ENCODE measurements at regions not wholly inside any gene's neighbourhood (a gene's known extent, or its start where the extent isn't known, plus 50 kb on each side); places are given as distances from the start of the nearest gene placed in this dataset.

DNA sequence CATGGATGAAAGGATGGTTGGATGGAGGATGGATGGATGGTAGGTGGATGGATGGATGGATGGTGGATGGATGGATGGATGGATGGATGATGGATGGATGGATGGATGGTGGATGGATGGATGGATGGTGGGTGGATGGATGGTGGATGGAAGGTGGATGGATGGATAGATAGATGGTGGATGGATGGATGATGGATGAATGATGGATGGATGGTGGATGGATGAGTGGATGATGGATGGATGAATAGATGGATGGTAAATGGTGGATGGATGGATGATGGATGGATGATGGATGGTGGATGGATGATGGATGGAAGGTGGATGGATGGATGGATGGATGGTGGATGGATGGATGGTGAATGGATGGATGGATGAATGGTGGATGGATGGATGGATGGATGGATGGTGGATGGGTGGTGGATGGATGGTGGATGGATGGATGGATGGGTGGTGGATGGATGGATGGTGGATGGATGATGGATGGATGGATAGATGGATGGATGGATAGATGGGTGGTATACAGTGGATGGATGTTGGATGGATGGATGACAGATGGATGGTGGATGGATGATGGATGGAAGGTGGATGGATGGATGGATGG is 350.8 kb downstream of the BRD1 start:
- no peak for ATAC-seq (ENCODE audit: low read depth)
- H4K20me1 ChIP-seq (ENCODE audit: control insufficient read depth, insufficient read depth, low read length, poor library complexity, severe bottlenecking), result no peaks in the 10 kb centered on the region
- peaks cover 0 to 9% (median 0%) of the 10 kb centered on the region in 3 donors for H3K9me3 ChIP-seq (ENCODE audit: control extremely low read depth in 1 of 3, control insufficient read depth in 2 of 3, insufficient read depth in 1 of 3, low read length in 2 of 3)
- TF ChIP-seq EZH2 (IDR thresholded peaks at IDR 0.05; ENCODE audit: borderline replicate concordance, insufficient read depth, low read depth, low read length, poor library complexity, severe bottlenecking) (no peak), CTCF (IDR thresholded peaks at IDR 0.05) (no peak)
- H3K4me1 ChIP-seq (ENCODE audit: control insufficient read depth in 2 of 2, insufficient read depth in 2 of 2, low read length in 2 of 2), result no peaks in the 10 kb centered on the region
- no peak for DNase-seq
- no peak overlapping the region for H3K4me2 ChIP-seq (replicated peaks; ENCODE audit: low read depth, low read length, poor library complexity, severe bottlenecking)
- Mint-ChIP-seq H3K4me1 (no peaks in the 10 kb centered on the region), H3K9me3 (ENCODE audit: insufficient read depth) (peaks cover 3% of the 10 kb centered on the region), H3K4me3 (no peak overlapping the region), H3K27me3 (peaks cover 12% of the 10 kb centered on the region), H3K27ac (no peak overlapping the region)
- no peaks in the 10 kb centered on the region for H3K36me3 ChIP-seq (replicated peaks in 1 of 2; ENCODE audit: control extremely low read depth in 1 of 2, control insufficient read depth in 1 of 2, extremely low read depth in 1 of 2, insufficient read depth in 2 of 2, low read length in 1 of 2)
- ChIA-PET CTCF (no interaction called here), POLR2A (no interaction called here)
- peaks cover 0 to 3% (median 0%) of the 10 kb centered on the region in 4 experiments for H3K27me3 ChIP-seq (replicated peaks in 1 of 4; ENCODE audit: control extremely low read depth in 1 of 4, control insufficient read depth in 3 of 4, insufficient read depth in 4 of 4, low read length in 3 of 4)
- H3K27ac ChIP-seq (ENCODE audit: low read length in 2 of 2), result no peak overlapping the region
- no peaks in the 10 kb centered on the region for H3K79me2 ChIP-seq (ENCODE audit: control insufficient read depth, insufficient read depth, low read length)
- H2AFZ ChIP-seq (ENCODE audit: insufficient read depth, low read depth, low read length, poor library complexity, severe bottlenecking), result no peak overlapping the region
- no peak overlapping the region for H3K9ac ChIP-seq (ENCODE audit: low read length)
- intact Hi-C loops (cut with micrococcal nuclease), result no loop called here
- no peak overlapping the region for H3K4me3 ChIP-seq (ENCODE audit: control extremely low read depth in 1 of 5, extremely low read depth in 1 of 5, insufficient read depth in 1 of 5, low read depth in 2 of 5, low read length in 4 of 5)

GRCh38 chr22:49476176-49476575 is 351.5 kb downstream of the BRD1 start:
- H3K4me1 ChIP-seq (ENCODE audit: control insufficient read depth in 2 of 2, insufficient read depth in 2 of 2, low read length in 2 of 2), result no peaks in the 10 kb centered on the region
- H3K4me2 ChIP-seq (replicated peaks; ENCODE audit: low read depth, low read length, poor library complexity, severe bottlenecking), result no peak overlapping the region
- Mint-ChIP-seq H3K27me3 (peaks cover 6% of the 10 kb centered on the region), H3K27ac (no peak overlapping the region), H3K9me3 (ENCODE audit: insufficient read depth) (peaks cover 3% of the 10 kb centered on the region), H3K4me3 (no peak overlapping the region), H3K4me1 (no peaks in the 10 kb centered on the region)
- H4K20me1 ChIP-seq (ENCODE audit: control insufficient read depth, insufficient read depth, low read length, poor library complexity, severe bottlenecking), result no peaks in the 10 kb centered on the region
- TF ChIP-seq CTCF (IDR thresholded peaks at IDR 0.05), result no peak
- TF ChIP-seq EZH2 (IDR thresholded peaks at IDR 0.05; ENCODE audit: borderline replicate concordance, insufficient read depth, low read depth, low read length, poor library complexity, severe bottlenecking), result no peak
- CTCF ChIA-PET, result no interaction called here
- no peaks in the 10 kb centered on the region for H3K79me2 ChIP-seq (ENCODE audit: control insufficient read depth, insufficient read depth, low read length)
- intact Hi-C loops (cut with micrococcal nuclease), result no loop called here
- H2AFZ ChIP-seq (ENCODE audit: insufficient read depth, low read depth, low read length, poor library complexity, severe bottlenecking), result no peak overlapping the region
- WGBS (ENCODE audit: insufficient coverage), result no CpG with 5 or more reads among the region's 5 CpGs
- POLR2A ChIA-PET, result no interaction called here
- H3K4me3 ChIP-seq (ENCODE audit: control extremely low read depth in 1 of 5, extremely low read depth in 1 of 5, insufficient read depth in 1 of 5, low read depth in 2 of 5, low read length in 4 of 5), result no peak overlapping the region
- DNase-seq, result no peak
- H3K9me3 ChIP-seq (ENCODE audit: control extremely low read depth in 1 of 3, control insufficient read depth in 2 of 3, insufficient read depth in 1 of 3, low read length in 2 of 3), result peaks cover 0 to 5% (median 0%) of the 10 kb centered on the region in 3 donors
- H3K27ac ChIP-seq (ENCODE audit: low read length in 2 of 2), result no peak overlapping the region
- H3K9ac ChIP-seq (ENCODE audit: low read length), result no peak overlapping the region
- ATAC-seq (ENCODE audit: low read depth), result no peak
- no peaks in the 10 kb centered on the region for H3K36me3 ChIP-seq (replicated peaks in 1 of 2; ENCODE audit: control extremely low read depth in 1 of 2, control insufficient read depth in 1 of 2, extremely low read depth in 1 of 2, insufficient read depth in 2 of 2, low read length in 1 of 2)
- no peaks in the 10 kb centered on the region for H3K27me3 ChIP-seq (replicated peaks in 1 of 4; ENCODE audit: control extremely low read depth in 1 of 4, control insufficient read depth in 3 of 4, insufficient read depth in 4 of 4, low read length in 3 of 4)
